Mammary epithelial cell (primary cell): ENCODE measurements at regions not wholly inside any gene's neighbourhood (a gene's known extent, or its start where the extent isn't known, plus 50 kb on each side); places are given as distances from the start of the nearest gene placed in this dataset.

ENCODE experiments used
- CTCF ChIP-seq, 2 donors: IDR thresholded peaks in 1 of 2; conservative IDR thresholded peaks in 1 of 2; 2 replicates each; pipeline ENCODE4 v1.5.1; 2011 to 2012; ENCODE audit warnings: inconsistent platforms in 2 of 2, low read length in 2 of 2, mild to moderate bottlenecking in 2 of 2, control low read depth in 1 of 2, low read depth in 1 of 2; ENCODE audit not compliant: insufficient read depth in 1 of 2; ENCODE audit errors: extremely low read depth in 1 of 2
- EZH2 ChIP-seq: IDR thresholded peaks from 2 replicates; pipeline ENCODE4 v1.6.1; 2012; ENCODE audit warnings: low read length, inconsistent platforms, borderline replicate concordance

- TF ChIP-seq CTCF (conservative IDR thresholded peaks at IDR 0.05 in 1 of 2, IDR thresholded peaks at IDR 0.05 in 1 of 2; ENCODE audit: extremely low read depth in 1 of 2, insufficient read depth in 1 of 2, low read depth in 1 of 2, low read length in 2 of 2): no peak
- TF ChIP-seq EZH2: no peak
Measured at GRCh38 chr18:49650426-49650891, 88.6 kb downstream of the LIPG start.
